Right forelimb (tissue), 1 donor: ENCODE measurements at regions not wholly inside any gene's neighbourhood (a gene's known extent, or its start where the extent isn't known, plus 50 kb on each side); places are given as distances from the start of the nearest gene placed in this dataset.
"Not testable (repeated sequence)": the region's sequence is repeated elsewhere in the genome, so short reads cannot be mapped to it uniquely, and the experiment has no call there.

Experiments
- DNase-seq: peaks from one replicate; pipeline ENCODE4 v3.0.0-alpha.2; 2018

GRCh38 chr2:61774351-61774750 is 79.5 kb downstream of the FAM161A start:
- no peak for DNase-seq

GRCh38 chr2:61771904-61772845 is 81.7 kb downstream of the FAM161A start:
- DNase-seq, result no peak

- no peak for DNase-seq
Observed at GRCh38 chr2:61770746-61771145, 83.1 kb downstream of the FAM161A start.

DNA sequence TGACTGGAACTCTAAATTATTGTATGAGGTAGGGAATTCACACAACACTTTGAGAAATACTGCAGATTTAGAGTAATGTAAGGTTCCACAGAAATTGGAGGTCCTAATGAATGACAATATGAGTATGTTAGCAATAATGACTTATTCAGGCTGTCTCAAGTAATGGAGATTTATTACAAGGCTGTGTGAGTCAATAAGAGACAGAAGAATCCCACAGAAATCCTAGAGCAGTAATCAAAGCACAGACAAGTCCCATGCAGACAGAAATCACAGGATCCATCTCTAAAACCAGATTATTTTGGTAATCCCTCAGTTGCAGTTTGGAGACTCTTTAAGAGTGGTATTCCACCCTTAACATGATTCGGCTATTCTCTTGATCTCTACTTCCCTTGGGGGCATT is 83.6 kb downstream of the FAM161A start:
- no peak for DNase-seq

- no peak for DNase-seq
Observed at GRCh38 chr2:61769093-61769675, 84.7 kb downstream of the FAM161A start.

DNA sequence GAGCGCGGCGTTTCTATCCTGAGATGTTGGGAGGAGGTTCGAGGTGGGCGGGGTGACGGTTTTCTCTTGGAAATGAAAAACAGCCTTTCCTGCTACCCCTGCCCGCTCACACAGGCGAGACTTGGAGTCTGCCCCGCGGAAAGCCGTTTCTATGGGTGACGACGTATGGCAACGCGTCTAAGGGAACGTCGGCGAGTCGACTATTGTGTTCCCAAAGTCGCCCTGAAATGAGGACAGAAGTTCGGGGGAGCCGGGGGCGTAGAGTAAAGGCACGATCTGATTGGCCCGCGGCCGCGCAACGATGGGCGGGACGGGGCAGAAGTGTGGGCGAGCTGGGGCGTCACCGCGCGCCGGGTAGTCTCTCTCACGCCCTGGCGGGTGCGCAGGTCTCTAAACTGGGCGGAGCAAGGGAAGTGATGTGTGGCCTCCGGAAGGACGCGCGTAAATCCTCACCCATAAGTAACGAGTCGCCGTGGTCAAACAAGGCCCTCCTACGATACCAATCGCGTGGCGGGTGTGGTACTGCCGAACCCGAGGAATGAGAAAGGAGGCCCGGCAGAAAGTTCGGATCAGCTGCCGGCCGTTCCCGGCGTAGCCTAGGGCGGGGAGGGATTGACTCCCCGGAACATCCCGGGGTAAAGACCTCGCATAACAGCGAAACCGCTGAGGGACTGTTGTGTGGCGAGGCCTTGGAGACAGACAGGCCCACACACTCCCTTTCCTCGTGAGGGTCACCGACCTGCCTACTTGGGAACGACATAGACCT is 89.6 kb downstream of the FAM161A start:
- peak; percentile 98 for DNase-seq

DNA sequence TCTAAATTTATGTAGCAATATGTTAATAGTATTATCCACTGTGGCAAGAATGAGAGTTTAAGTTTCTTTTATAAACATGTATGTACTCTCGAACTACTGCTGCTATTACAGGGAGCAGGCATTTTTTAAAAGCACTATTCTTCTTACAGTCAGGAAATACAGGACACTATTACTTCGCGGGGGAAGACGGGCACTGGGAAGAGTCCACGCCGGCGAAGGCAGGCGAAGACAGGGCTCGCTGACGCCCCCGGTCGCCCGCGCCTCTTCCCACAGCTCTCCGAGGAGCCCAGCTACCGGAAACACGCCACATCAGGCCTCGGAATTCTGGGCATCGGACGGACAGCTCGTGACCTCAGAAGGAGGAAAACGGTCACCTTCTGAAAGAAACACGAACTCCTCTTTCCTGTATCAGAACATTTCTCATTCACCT is 90.2 kb downstream of the FAM161A start:
- no peak for DNase-seq

GRCh38 chr2:61762292-61762691 is 91.6 kb downstream of the FAM161A start:
- DNase-seq, result no peak

- no peak for DNase-seq
Observed at GRCh38 chr2:61759718-61760117, 94.1 kb downstream of the FAM161A start.

GRCh38 chr2:61759005-61759404 is 94.9 kb downstream of the FAM161A start:
- DNase-seq, result no peak

GRCh38 chr2:61758159-61758558 is 95.7 kb downstream of the FAM161A start:
- no peak for DNase-seq

GRCh38 chr2:61753512-61753911 is 100.3 kb downstream of the FAM161A start:
- DNase-seq, result no peak

DNA sequence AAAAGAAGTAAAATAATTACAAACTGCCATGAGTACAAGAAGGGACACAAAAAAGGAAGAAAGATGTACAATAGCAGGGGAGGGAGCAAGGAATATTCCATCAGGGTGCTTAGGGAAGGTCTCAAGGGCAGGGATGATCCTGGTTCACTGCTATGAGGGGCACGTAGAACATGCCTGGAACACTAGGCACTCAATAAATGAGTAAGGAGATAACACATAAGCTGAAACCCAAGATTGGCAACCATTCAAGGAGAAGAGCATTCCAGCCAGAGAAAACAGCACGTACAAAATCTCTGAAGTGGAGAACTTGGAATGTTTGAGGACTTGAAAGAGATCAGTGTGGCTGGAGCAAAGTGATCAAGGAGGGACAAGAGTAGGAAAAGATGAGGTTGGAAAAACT is 103.2 kb downstream of the FAM161A start:
- no peak for DNase-seq

- no peak for DNase-seq
Observed at GRCh38 chr2:61742955-61743354, 110.9 kb downstream of the FAM161A start.

- no peak for DNase-seq
Observed at GRCh38 chr2:61737841-61738240, 116.0 kb downstream of the FAM161A start.

- no peak for DNase-seq
Observed at GRCh38 chr2:61736953-61737352, 116.9 kb downstream of the FAM161A start.

DNA sequence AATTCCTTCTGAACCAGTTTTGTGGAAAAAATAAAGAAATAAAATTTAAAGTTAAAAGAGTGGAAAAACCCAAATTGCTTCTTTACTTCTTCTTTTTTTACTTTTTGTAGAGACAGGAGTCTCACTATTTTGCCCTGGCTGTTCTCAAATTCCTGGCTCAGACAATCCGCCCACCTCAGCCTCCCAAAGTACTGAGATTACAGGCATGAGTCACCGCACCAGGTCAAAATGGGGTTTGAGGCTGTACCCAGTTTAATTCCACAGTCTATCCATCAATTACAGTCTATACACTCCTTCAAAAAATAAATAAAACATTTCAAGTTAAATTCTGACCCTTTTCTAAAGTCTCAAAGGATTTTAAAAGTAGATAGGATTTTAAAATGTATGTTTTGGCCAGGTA is 120.3 kb downstream of the FAM161A start:
- DNase-seq, result no peak

GRCh38 chr2:61732787-61733186 is 121.1 kb downstream of the FAM161A start:
- DNase-seq, result no peak

GRCh38 chr2:61727746-61728145 is 126.1 kb downstream of the FAM161A start:
- no peak for DNase-seq

DNA sequence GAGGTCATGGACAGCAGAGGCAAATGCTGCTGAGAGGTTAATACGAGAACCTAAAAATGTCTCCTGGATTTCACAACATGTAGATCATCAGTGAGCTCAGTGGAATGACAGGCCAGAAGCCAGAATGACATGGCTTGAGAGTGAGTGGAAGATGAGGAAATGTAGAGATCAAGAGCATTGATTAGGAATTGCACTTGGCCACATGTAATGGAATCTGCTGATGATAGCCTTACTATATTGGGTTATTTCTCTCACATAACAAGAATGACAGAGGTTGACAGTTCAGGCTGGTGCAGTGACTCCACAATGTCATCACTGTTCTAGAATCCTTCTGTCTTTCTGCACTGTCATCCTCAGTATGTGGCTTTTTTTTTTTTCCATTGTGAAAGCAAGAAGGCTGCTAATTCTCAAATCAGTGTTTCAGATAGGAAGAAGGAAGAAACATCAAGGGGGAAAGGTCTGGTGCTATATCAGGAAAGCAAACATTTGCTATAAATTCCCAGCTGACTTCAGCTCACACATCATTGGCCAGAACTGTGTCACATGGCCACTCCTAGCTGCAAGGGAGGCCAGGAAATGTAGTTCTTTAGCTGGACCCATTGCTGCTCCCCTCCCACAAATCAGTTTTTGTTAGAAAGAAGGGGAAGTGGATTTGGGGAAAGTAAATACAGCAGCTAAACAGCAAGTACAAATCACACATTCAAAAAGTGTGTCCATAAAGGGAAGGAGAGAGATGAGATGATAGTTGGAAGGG is 127.2 kb downstream of the FAM161A start:
- no peak for DNase-seq

GRCh38 chr2:61723364-61723763 is 130.5 kb downstream of the FAM161A start:
- not testable (repeated sequence) for DNase-seq

- DNase-seq, result no peak
Observed at GRCh38 chr2:61722800-61723199, 131.1 kb downstream of the FAM161A start.

DNA sequence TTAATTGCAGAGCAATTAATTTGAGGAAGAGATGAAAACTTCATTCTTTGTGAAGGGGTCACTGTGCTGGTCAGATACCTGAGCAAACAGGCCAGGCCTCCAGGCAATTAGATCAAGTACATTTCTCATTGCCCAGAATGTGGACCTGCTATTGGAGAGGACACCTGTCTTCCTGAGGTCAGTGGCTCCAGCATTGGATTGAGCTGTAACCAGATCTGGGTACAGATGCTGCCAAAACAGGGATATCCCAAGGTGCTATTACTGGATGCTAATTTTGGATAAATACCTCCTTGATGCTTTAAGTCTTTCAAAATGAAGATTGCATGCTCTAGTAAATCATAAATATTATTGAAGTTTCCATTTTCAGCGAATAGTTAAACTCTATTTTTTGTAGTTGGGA is 131.5 kb downstream of the FAM161A start:
- DNase-seq, result no peak
